GM23338 (cell line): ENCODE measurements at regions not wholly inside any gene's neighbourhood (a gene's known extent, or its start where the extent isn't known, plus 50 kb on each side); places are given as distances from the start of the nearest gene placed in this dataset.

Experiments
- JUNB ChIP-seq: IDR thresholded peaks from one replicate; pipeline ENCODE4 v1.6.1; 2016; ENCODE audit warnings: antibody characterized with exemption; ENCODE audit not compliant: unreplicated experiment
- TF ChIP-seq, protein P1 (sequence below), 2 experiments: fragments of 200-600 bp in 1 of 2; sonication (generic) in 1 of 2; conservative IDR thresholded peaks; 2 replicates each; pipeline versions ENCODE4 v1.5.1 to v1.6.1; 2016 to 2017; ENCODE audit warnings: antibody characterized with exemption in 2 of 2, low read depth in 2 of 2, mild to moderate bottlenecking in 2 of 2, moderate library complexity in 1 of 2

DNA sequence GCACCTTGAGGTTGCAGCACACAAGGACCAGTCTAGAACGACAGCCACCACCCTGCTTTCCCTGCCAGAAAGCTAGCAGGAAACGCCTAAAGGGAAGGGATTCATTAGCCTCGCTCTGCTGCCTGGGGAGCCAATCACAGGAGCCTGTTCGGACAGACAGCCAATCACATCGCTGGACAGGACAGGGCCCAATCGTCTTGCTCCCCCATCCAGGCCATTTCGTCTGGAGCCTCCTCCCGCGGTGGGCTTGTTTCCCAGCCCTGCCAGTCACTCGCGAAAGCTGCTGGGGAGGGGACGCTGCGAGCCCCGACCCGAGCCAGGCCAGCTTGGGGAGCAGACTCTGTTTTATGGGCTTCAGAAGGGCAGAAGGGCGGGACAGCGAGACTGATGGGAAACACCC lies 79.8 kb upstream of the NCAM1 start:
- TF ChIP-seq, protein P1, sequence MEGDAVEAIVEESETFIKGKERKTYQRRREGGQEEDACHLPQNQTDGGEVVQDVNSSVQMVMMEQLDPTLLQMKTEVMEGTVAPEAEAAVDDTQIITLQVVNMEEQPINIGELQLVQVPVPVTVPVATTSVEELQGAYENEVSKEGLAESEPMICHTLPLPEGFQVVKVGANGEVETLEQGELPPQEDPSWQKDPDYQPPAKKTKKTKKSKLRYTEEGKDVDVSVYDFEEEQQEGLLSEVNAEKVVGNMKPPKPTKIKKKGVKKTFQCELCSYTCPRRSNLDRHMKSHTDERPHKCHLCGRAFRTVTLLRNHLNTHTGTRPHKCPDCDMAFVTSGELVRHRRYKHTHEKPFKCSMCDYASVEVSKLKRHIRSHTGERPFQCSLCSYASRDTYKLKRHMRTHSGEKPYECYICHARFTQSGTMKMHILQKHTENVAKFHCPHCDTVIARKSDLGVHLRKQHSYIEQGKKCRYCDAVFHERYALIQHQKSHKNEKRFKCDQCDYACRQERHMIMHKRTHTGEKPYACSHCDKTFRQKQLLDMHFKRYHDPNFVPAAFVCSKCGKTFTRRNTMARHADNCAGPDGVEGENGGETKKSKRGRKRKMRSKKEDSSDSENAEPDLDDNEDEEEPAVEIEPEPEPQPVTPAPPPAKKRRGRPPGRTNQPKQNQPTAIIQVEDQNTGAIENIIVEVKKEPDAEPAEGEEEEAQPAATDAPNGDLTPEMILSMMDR (conservative IDR thresholded peaks at IDR 0.05; ENCODE audit: low read depth in 2 of 2), result no peak
- no peak for TF ChIP-seq JUNB
